NCI-H2171 (cell line): ENCODE measurements at regions not wholly inside any gene's neighbourhood (a gene's known extent, or its start where the extent isn't known, plus 50 kb on each side); places are given as distances from the start of the nearest gene placed in this dataset.
A peak's percentile ranks its signal among the peaks of the same experiment; 100 is the strongest.
"Not testable (repeated sequence)": the region's sequence is repeated elsewhere in the genome, so short reads cannot be mapped to it uniquely, and the experiment has no call there.

ENCODE experiments used
- DNase-seq: peaks from one replicate; lab custom pipeline; 2025; lab: John Stamatoyannopoulos, UW

DNA sequence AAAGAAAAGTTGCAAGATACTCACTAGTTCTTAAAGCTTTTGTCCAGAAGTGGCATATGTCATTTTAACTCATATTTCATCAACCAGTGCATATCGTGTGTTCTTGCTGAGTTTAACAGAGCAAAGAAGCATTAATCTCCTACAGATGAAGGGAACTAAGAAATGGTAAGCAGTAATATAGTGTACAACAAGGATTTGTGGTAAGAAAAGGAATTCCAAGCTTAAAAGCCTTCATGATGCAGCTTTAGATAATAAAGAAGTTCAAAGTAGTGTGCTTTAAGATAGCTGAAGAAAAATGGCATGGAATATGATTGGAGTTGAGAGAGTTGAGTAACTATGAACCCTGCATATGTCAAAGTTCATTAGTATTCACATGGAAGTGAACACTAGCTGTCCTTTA lies 649.8 kb upstream of the FSHR start:
- DNase-seq, result no peak

GRCh38 chr2:49801898-49802450 lies 647.7 kb upstream of the FSHR start:
- DNase-seq, result no peak

- DNase-seq, result no peak
Measured at GRCh38 chr2:49798570-49798969, 644.3 kb upstream of the FSHR start.

DNA sequence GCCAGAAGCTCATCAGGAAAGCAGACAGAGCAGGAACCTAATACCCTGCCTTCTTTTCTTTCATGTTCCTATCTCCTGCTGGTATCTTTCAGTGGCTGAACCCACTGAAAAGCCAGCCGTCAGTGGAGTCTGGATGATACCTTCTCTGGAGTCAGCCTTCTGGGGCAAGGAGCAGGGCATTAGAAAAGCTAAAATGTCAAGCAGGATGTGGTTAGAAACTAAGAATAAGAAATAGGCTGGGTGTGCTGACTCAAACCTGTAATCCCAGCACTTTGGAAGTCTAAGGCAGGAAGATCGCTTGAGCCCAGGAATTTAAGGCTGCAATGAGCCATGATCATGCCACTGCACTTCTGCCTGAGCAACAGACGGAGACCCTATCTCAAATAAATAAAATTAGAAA lies 642.0 kb upstream of the FSHR start:
- DNase-seq, result no peak

GRCh38 chr2:49794396-49794795 lies 640.1 kb upstream of the FSHR start:
- DNase-seq, result no peak

DNA sequence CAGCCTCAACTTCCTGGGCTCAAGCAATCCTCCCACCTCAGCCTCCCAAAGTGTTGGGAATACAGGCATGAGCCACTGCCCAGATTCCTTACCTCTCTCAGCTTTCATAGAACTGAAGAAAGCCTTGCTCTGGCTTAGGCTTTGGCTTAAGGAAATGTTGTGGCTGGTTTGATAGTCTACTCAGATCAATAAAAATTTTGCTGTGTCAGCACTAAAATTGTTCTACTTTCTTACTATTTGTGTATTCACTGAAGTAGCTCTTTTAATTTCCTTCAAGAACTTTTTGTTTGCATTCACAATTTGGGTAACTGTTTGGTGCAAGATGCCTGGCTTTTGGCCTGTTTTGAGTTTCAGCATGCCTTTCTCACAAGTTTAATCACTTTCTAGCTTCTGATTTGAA lies 634.0 kb upstream of the FSHR start:
- no peak for DNase-seq

DNA sequence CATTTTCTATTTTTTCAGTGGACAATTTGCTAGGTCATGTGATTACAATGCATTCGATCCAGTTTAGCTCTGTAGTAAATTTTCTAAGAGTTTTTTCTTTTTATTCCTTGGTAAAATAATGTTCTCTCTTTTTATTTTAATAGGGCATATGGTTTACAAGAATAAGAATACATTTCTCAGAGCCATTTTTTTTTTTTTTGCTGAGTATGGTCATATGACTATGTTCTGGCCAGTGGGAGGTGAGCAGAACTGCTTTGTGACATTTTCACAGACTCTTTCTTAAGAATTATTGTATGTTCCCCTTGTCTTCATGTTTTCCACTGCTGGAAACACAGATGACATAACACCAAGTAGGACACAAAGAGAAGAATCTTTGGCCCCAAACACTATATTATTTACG lies 626.6 kb upstream of the FSHR start:
- no peak for DNase-seq

GRCh38 chr2:49772299-49772970 lies 618.1 kb upstream of the FSHR start:
- no peak for DNase-seq

GRCh38 chr2:49770919-49771318 lies 616.6 kb upstream of the FSHR start:
- DNase-seq, result no peak

DNA sequence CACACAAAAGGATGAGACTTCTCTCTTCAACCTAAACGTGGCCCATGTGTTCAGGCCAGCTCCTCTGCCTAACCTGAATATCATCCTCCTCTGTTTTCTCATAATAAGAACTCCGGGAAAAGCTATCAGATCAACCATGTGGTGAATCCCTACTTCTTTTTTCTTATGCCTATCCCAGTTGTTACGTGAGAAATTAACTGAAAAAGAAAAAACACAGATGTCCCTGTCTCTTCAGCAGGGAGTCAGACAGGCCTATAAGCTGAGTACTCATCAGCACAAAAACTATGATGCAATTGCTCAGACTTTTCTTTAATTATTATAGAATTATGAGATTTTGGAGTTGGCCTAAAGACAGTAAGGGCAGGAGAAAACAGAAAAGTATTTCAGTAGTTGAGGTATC lies 613.0 kb upstream of the FSHR start:
- DNase-seq, result no peak

DNA sequence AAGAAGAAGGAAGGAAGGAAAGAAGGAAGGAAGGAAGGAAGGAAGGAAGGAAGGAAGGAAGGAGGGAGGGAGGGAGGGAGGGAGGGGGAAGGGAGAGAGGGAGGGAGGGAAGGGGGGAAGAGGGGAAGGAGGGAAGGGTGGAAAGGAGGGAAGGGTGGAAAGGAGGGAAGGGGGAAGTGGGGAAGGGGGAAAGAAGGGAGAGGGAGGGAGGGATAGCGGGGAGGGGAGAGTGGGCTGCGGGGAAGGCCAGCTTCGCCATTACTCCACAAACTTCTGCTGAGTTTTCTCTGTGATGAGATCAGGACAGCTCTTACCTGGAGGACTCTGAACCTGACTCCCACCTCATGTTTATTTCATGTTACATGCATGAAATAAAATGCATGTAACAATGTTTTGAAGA lies 601.5 kb upstream of the FSHR start:
- no peak for DNase-seq

- DNase-seq, result no peak
Measured at GRCh38 chr2:49754381-49754780, 600.1 kb upstream of the FSHR start.

- DNase-seq, result no peak
Measured at GRCh38 chr2:49753344-49753985, 599.1 kb upstream of the FSHR start.

GRCh38 chr2:49737606-49738005 lies 583.3 kb upstream of the FSHR start:
- DNase-seq, result no peak

- not testable (repeated sequence) for DNase-seq
Measured at GRCh38 chr2:49732924-49733323, 578.6 kb upstream of the FSHR start.

- DNase-seq, result no peak
Measured at GRCh38 chr2:49719241-49719640, 564.9 kb upstream of the FSHR start.

DNA sequence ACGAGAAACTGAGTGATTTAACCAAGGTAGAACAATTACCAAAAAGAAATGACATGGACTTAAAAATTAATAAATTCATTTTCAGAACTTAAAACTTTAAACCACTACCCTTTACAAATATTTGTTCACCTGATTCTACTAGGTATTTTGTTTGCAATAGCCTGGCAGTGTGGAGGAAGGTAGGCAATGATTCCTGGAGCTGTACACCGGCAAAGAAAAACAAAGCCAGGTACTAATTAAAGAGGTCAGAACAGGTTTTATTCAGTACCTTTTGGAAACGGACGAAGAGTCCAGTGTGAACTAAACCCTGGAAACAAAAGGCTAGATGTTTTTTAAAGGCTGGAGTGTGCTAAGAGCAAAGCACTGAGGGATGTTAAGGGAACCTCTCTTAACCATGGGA lies 561.3 kb upstream of the FSHR start:
- DNase-seq, result no peak

- DNase-seq, result no peak
Measured at GRCh38 chr2:49714454-49714853, 560.1 kb upstream of the FSHR start.

DNA sequence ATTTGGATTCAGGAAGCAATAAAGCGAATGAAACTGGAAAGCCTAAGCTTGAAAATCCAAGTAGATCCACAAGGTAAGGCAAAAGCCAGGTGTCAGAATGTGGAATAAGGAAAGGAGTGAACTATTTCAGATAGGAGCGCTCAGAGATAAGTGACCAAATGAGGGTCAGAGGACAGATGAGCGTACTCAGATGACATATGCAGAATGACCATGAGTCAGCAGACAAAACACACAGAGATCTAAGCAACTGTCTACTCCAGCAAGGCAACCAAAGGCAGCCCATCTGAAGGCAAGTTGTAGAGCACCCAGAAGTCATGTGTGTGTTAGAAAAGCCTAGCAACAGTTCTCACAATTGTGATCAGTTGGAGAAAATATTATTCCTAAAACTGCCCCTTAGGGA lies 548.4 kb upstream of the FSHR start:
- no peak for DNase-seq

DNA sequence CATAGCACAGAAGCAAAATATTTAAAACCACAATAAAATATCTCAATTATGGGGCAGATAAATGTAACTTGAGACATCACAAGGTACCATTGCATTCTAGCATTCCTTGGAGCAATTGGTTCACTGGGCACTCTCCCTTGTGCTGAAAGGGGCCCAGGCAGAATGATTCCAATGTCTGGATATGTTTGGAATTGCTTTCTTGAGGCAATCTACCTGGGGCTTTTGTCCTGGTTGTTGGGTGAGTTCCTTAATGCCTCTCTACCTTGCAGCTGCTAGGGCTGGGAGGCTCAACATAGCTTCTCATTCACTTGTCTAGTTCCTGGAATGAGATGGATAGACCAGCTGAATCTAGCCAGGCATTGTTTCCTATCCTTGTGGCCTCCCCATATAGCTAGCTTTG lies 539.6 kb upstream of the FSHR start:
- no peak for DNase-seq

DNA sequence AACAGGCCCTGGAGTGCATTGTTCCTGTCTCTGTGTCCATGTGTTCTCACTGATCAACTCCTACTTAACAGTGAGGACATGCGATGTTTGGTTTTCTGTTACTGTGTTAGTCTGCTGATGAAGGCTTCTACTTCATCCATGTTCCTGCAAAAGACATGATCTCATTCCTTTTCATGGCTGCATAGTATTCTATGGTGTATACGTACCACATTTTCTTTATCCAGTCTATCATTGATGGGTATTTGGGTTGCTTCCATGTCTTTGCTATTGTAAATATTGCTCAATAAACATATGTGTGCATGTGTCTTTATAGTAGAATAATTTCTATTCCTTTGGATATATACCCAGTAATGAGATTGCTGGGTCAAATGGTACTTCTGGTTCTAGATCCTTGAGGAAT lies 537.7 kb upstream of the FSHR start:
- not testable (repeated sequence) for DNase-seq

- peak; percentile 41 for DNase-seq
Measured at GRCh38 chr2:49687918-49688317, 533.6 kb upstream of the FSHR start.

DNA sequence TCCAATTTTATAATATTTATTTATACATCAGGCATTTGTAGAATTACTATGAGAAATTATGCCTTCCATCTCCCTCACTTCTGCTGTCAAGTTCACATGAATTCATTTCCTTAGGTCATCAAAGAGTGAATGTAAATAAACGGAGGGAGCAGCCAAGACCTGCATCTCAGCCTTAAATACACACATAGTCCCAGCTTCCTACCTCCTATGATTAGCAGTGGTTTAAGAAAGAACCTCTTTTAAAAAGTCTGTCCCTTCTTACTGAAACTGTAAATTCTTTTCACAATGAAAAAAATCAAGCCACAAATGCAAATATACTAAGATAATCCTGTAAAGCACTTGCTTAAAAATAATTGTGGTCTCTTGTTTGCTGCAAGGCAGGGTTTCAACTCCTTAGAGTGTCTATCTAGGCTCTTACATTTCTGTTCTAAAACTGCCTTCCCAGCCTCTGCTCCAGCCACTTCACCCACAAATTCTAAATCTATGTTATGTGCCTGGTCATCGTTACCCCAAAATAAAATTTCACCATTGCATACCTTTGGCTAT lies 532.7 kb upstream of the FSHR start:
- no peak for DNase-seq

GRCh38 chr2:49686291-49686690 lies 532.0 kb upstream of the FSHR start:
- DNase-seq, result no peak
